Endodermal cell (in vitro differentiated cells): ENCODE measurements at regions not wholly inside any gene's neighbourhood (a gene's known extent, or its start where the extent isn't known, plus 50 kb on each side); places are given as distances from the start of the nearest gene placed in this dataset.

Experiments
- DNase-seq: peaks from one replicate; pipeline ENCODE4 v3.0.0-alpha.2; 2017
- H3K27ac ChIP-seq: 2 replicates; pipeline ENCODE4 v1.5.1; 2013; ENCODE audit warnings: mild to moderate bottlenecking, low read depth, low read length, moderate library complexity
- H3K27me3 ChIP-seq: 2 replicates; pipeline ENCODE4 v1.6.1; 2013; ENCODE audit warnings: mild to moderate bottlenecking, low read length, moderate library complexity; ENCODE audit not compliant: insufficient read depth, control insufficient read depth, poor library complexity, severe bottlenecking
- H3K36me3 ChIP-seq: 2 replicates; pipeline ENCODE4 v1.7.0; 2013; ENCODE audit warnings: mild to moderate bottlenecking, low read length, moderate library complexity; ENCODE audit not compliant: control insufficient read depth, insufficient read depth
- H3K4me1 ChIP-seq: one replicate; pipeline ENCODE4 v1.7.0; 2013; ENCODE audit warnings: low read length; ENCODE audit not compliant: control insufficient read depth, insufficient read depth
- H3K4me3 ChIP-seq: 2 replicates; pipeline ENCODE4 v1.5.1; 2013; ENCODE audit warnings: mild to moderate bottlenecking, low read length, moderate library complexity
- H3K9ac ChIP-seq: 2 replicates; pipeline ENCODE4 v1.6.1; 2013; ENCODE audit warnings: mild to moderate bottlenecking, low read length, moderate library complexity; ENCODE audit not compliant: poor library complexity, severe bottlenecking; ENCODE audit errors: extremely low read depth
- H3K9me3 ChIP-seq: 2 replicates; pipeline ENCODE4 v1.6.1; 2013; ENCODE audit warnings: mild to moderate bottlenecking, low read length, moderate library complexity; ENCODE audit not compliant: control insufficient read depth
- H3K27ac Mint-ChIP-seq: 2 replicates; pipeline ENCODE4 v1.8.0; 2020; ENCODE audit warnings: mixed read lengths
- H3K27me3 Mint-ChIP-seq: 2 replicates; pipeline ENCODE4 v1.8.0; 2021; ENCODE audit warnings: mild to moderate bottlenecking, mixed read lengths; ENCODE audit not compliant: insufficient read depth
- H3K36me3 Mint-ChIP-seq: 2 replicates; pipeline ENCODE4 v1.8.0; 2020; ENCODE audit warnings: low read depth, mixed read lengths
- H3K4me1 Mint-ChIP-seq: 2 replicates; pipeline ENCODE4 v1.8.0; 2020; ENCODE audit warnings: mixed read lengths
- H3K4me3 Mint-ChIP-seq: 2 replicates; pipeline ENCODE4 v1.8.0; 2020; ENCODE audit warnings: mild to moderate bottlenecking, moderate library complexity, mixed read lengths
- H3K9me3 Mint-ChIP-seq: 2 replicates; pipeline ENCODE4 v1.8.0; 2020; ENCODE audit warnings: mild to moderate bottlenecking, mixed read lengths
- CTCF ChIP-seq: fragments of 200-600 bp; sonication (generic); conservative IDR thresholded peaks from 2 replicates; pipeline ENCODE4 v1.5.0; 2021; ENCODE audit warnings: antibody characterized with exemption, mild to moderate bottlenecking
- WGBS, 2 experiments: methylation state at CpG; one replicate each; pipeline versions ENCODE4 v1.1.5 to v1.1.7; 2013; ENCODE audit warnings: missing lambda C conversion rate in 2 of 2, mixed read lengths in 1 of 2; ENCODE audit not compliant: insufficient coverage in 1 of 2, insufficient read length in 1 of 2; 5-methylcytosine and 5-hydroxymethylcytosine counted together

GRCh38 chr1:188402986-188403385, 1574.2 kb downstream of the PLA2G4A start:
- no peaks in the 10 kb centered on the region for H3K4me1 Mint-ChIP-seq
- Histone ChIP-seq H3K27ac (no peak overlapping the region), H3K9me3 (no peaks in the 10 kb centered on the region), H3K36me3 (no peaks in the 10 kb centered on the region), H3K9ac (no peak overlapping the region), H3K4me3 (no peak overlapping the region), H3K4me1 (no peaks in the 10 kb centered on the region), H3K27me3 (no peaks in the 10 kb centered on the region)
- no peak overlapping the region for H3K27ac Mint-ChIP-seq
- TF ChIP-seq CTCF: no peak
- DNase-seq: no peak
- H3K27me3 Mint-ChIP-seq: no peaks in the 10 kb centered on the region
- H3K36me3 Mint-ChIP-seq: no peaks in the 10 kb centered on the region
- peaks cover 5% of the 10 kb centered on the region for H3K9me3 Mint-ChIP-seq
- no peak overlapping the region for H3K4me3 Mint-ChIP-seq
- 85 to 100% methylated on average over 1 to 2 of the region's 3 CpGs for WGBS, 2 experiments

- H3K9me3 Mint-ChIP-seq: no peaks in the 10 kb centered on the region
- no peaks in the 10 kb centered on the region for H3K36me3 ChIP-seq
- 89% methylated on average over 2 of the region's 2 CpGs; no CpG with 5 or more reads in 1 of the 2 experiments for WGBS, 2 experiments
- H3K4me3 ChIP-seq: no peak overlapping the region
- no peak overlapping the region for H3K9ac ChIP-seq
- H3K9me3 ChIP-seq: no peaks in the 10 kb centered on the region
- TF ChIP-seq CTCF: no peak
- DNase-seq: no peak
- no peaks in the 10 kb centered on the region for H3K27me3 ChIP-seq
- no peak overlapping the region for H3K27ac ChIP-seq
- H3K27ac Mint-ChIP-seq: no peak overlapping the region
- no peaks in the 10 kb centered on the region for H3K27me3 Mint-ChIP-seq
- H3K4me1 Mint-ChIP-seq: no peaks in the 10 kb centered on the region
- no peak overlapping the region for H3K4me3 Mint-ChIP-seq
- H3K36me3 Mint-ChIP-seq: no peaks in the 10 kb centered on the region
- H3K4me1 ChIP-seq: no peaks in the 10 kb centered on the region
Observed at GRCh38 chr1:188406636-188407035, 1577.9 kb downstream of the PLA2G4A start.

- Histone ChIP-seq H3K4me1 (no peaks in the 10 kb centered on the region), H3K27me3 (no peaks in the 10 kb centered on the region), H3K4me3 (no peak overlapping the region), H3K9ac (no peak overlapping the region), H3K27ac (no peak overlapping the region), H3K36me3 (no peaks in the 10 kb centered on the region), H3K9me3 (no peaks in the 10 kb centered on the region)
- WGBS, 2 experiments: 82 to 88% methylated on average over 1 of the region's 1 CpG
- Mint-ChIP-seq H3K36me3 (no peaks in the 10 kb centered on the region), H3K9me3 (no peaks in the 10 kb centered on the region), H3K4me3 (no peak overlapping the region), H3K27me3 (no peaks in the 10 kb centered on the region), H3K27ac (no peak overlapping the region), H3K4me1 (no peaks in the 10 kb centered on the region)
- no peak for TF ChIP-seq CTCF
- DNase-seq: no peak
Observed at GRCh38 chr1:188420177-188420576, 1591.4 kb downstream of the PLA2G4A start.
